ENCODE measurements at regions not wholly inside any gene's neighbourhood (a gene's known extent, or its start where the extent isn't known, plus 50 kb on each side); places are given as distances from the start of the nearest gene placed in this dataset.

GRCh38 chr14:40113671-40114070, 681.4 kb upstream of the FBXO33 start:
- Histone ChIP-seq H3K9ac (ENCODE audit: insufficient read length, low read depth) (no peak overlapping the region), H3K27me3 (ENCODE audit: insufficient read depth, insufficient read length) (no peaks in the 10 kb centered on the region), H3K4me1 (ENCODE audit: insufficient read depth, insufficient read length) (no peaks in the 10 kb centered on the region), H3K4me3 (ENCODE audit: insufficient read length, low read depth) (no peak overlapping the region), H3K9me3 (ENCODE audit: insufficient read depth, low read length) (no peaks in the 10 kb centered on the region), H3K36me3 (ENCODE audit: insufficient read depth, insufficient read length, low read length) (no peaks in the 10 kb centered on the region)
- DNase-seq (ENCODE audit: low read depth, low spot score) = no peak
- TF ChIP-seq ZNF274 (IDR thresholded peaks at IDR 0.05; ENCODE audit: low read depth, low read length) (no peak), SUZ12 (IDR thresholded peaks at IDR 0.05; ENCODE audit: extremely low read depth, insufficient read depth, insufficient read length) (no peak), YY1 (IDR thresholded peaks at IDR 0.05; ENCODE audit: insufficient read depth, insufficient read length) (no peak)

- Histone ChIP-seq H3K4me3 (ENCODE audit: insufficient read length, low read depth) (no peak overlapping the region), H3K9ac (ENCODE audit: insufficient read length, low read depth) (no peak overlapping the region), H3K9me3 (ENCODE audit: insufficient read depth, low read length) (no peaks in the 10 kb centered on the region), H3K36me3 (ENCODE audit: insufficient read depth, insufficient read length, low read length) (no peaks in the 10 kb centered on the region), H3K27me3 (ENCODE audit: insufficient read depth, insufficient read length) (no peaks in the 10 kb centered on the region), H3K4me1 (ENCODE audit: insufficient read depth, insufficient read length) (no peaks in the 10 kb centered on the region)
- no peak for DNase-seq (ENCODE audit: low read depth, low spot score)
- no peak for TF ChIP-seq YY1 (IDR thresholded peaks at IDR 0.05; ENCODE audit: insufficient read depth, insufficient read length)
Observed at GRCh38 chr14:40100544-40101196, 668.4 kb upstream of the FBXO33 start.

DNA sequence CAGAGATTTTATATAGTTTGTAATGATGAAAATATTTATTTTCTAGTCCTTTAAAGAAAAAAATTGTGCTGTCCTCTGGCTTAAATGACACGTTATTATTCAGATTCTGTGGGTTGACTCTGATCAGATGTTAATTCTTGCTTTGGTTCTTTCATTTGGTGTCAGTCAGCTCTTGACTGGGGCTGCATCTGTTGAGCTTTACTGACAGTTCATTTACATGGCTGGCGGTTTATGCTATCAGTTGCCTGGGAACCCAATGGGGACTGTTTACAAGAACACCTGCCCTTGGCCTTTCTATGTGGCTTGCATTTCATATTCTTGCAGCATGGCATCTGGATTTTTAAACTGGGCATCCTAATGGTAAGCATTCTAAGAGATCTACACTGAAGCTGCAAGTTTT, 667.1 kb upstream of the FBXO33 start:
- Histone ChIP-seq H3K4me3 (ENCODE audit: insufficient read length, low read depth) (no peak overlapping the region), H3K27me3 (ENCODE audit: insufficient read depth, insufficient read length) (no peaks in the 10 kb centered on the region), H3K4me1 (ENCODE audit: insufficient read depth, insufficient read length) (no peaks in the 10 kb centered on the region), H3K9ac (ENCODE audit: insufficient read length, low read depth) (no peak overlapping the region), H3K36me3 (ENCODE audit: insufficient read depth, insufficient read length, low read length) (no peaks in the 10 kb centered on the region), H3K9me3 (ENCODE audit: insufficient read depth, low read length) (no peaks in the 10 kb centered on the region)
- no peak for DNase-seq (ENCODE audit: low read depth, low spot score)
- no peak for TF ChIP-seq SUZ12 (IDR thresholded peaks at IDR 0.05; ENCODE audit: extremely low read depth, insufficient read depth, insufficient read length)
- no peak for TF ChIP-seq ZNF274 (IDR thresholded peaks at IDR 0.05; ENCODE audit: low read depth, low read length)
- no peak for TF ChIP-seq YY1 (IDR thresholded peaks at IDR 0.05; ENCODE audit: insufficient read depth, insufficient read length)

GRCh38 chr14:40098468-40098867, 666.2 kb upstream of the FBXO33 start:
- H3K27me3 ChIP-seq (ENCODE audit: insufficient read depth, insufficient read length) = no peaks in the 10 kb centered on the region
- H3K9me3 ChIP-seq (ENCODE audit: insufficient read depth, low read length) = no peaks in the 10 kb centered on the region
- TF ChIP-seq ZNF274 (IDR thresholded peaks at IDR 0.05; ENCODE audit: low read depth, low read length) (no peak), YY1 (IDR thresholded peaks at IDR 0.05; ENCODE audit: insufficient read depth, insufficient read length) (no peak)
- no peak overlapping the region for H3K9ac ChIP-seq (ENCODE audit: insufficient read length, low read depth)
- no peak for DNase-seq (ENCODE audit: low read depth, low spot score)
- H3K36me3 ChIP-seq (ENCODE audit: insufficient read depth, insufficient read length, low read length) = no peaks in the 10 kb centered on the region
- no peak overlapping the region for H3K4me3 ChIP-seq (ENCODE audit: insufficient read length, low read depth)
- no peaks in the 10 kb centered on the region for H3K4me1 ChIP-seq (ENCODE audit: insufficient read depth, insufficient read length)

GRCh38 chr14:40096968-40097367, 664.7 kb upstream of the FBXO33 start:
- Histone ChIP-seq H3K36me3 (ENCODE audit: insufficient read depth, insufficient read length, low read length) (no peaks in the 10 kb centered on the region), H3K9me3 (ENCODE audit: insufficient read depth, low read length) (no peaks in the 10 kb centered on the region), H3K4me3 (ENCODE audit: insufficient read length, low read depth) (no peak overlapping the region), H3K27me3 (ENCODE audit: insufficient read depth, insufficient read length) (no peaks in the 10 kb centered on the region), H3K9ac (ENCODE audit: insufficient read length, low read depth) (no peak overlapping the region), H3K4me1 (ENCODE audit: insufficient read depth, insufficient read length) (no peaks in the 10 kb centered on the region)
- no peak for TF ChIP-seq ZNF274 (IDR thresholded peaks at IDR 0.05; ENCODE audit: low read depth, low read length)
- no peak for TF ChIP-seq SUZ12 (IDR thresholded peaks at IDR 0.05; ENCODE audit: extremely low read depth, insufficient read depth, insufficient read length)
- TF ChIP-seq YY1 (IDR thresholded peaks at IDR 0.05; ENCODE audit: insufficient read depth, insufficient read length) = no peak
- no peak for DNase-seq (ENCODE audit: low read depth, low spot score)

DNA sequence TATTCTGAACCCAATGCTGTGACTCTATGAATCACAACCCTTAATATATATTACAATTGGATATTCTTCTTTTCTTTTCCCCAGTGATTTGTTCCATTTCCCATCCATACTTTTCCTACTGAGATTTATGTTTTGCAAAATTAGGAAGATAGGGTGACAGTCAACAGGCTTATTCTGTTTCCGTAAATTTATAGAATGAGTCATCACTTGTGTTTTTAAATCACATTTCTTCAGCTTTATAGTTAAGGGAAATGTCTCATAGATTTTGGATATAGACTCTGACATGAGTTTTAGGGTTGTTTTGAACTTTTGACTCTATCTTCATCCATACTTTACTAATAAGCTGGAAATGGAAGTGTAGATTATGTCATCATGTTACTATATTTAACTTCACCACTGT, 661.6 kb upstream of the FBXO33 start:
- no peaks in the 10 kb centered on the region for H3K4me1 ChIP-seq (ENCODE audit: insufficient read depth, insufficient read length)
- no peak for DNase-seq (ENCODE audit: low read depth, low spot score)
- TF ChIP-seq ZNF274 (IDR thresholded peaks at IDR 0.05; ENCODE audit: low read depth, low read length) = no peak
- no peak for TF ChIP-seq SUZ12 (IDR thresholded peaks at IDR 0.05; ENCODE audit: extremely low read depth, insufficient read depth, insufficient read length)
- no peak for TF ChIP-seq YY1 (IDR thresholded peaks at IDR 0.05; ENCODE audit: insufficient read depth, insufficient read length)
- no peaks in the 10 kb centered on the region for H3K9me3 ChIP-seq (ENCODE audit: insufficient read depth, low read length)
- no peaks in the 10 kb centered on the region for H3K36me3 ChIP-seq (ENCODE audit: insufficient read depth, insufficient read length, low read length)
- no peak overlapping the region for H3K9ac ChIP-seq (ENCODE audit: insufficient read length, low read depth)
- H3K27me3 ChIP-seq (ENCODE audit: insufficient read depth, insufficient read length) = no peaks in the 10 kb centered on the region
- H3K4me3 ChIP-seq (ENCODE audit: insufficient read length, low read depth) = no peak overlapping the region

DNA sequence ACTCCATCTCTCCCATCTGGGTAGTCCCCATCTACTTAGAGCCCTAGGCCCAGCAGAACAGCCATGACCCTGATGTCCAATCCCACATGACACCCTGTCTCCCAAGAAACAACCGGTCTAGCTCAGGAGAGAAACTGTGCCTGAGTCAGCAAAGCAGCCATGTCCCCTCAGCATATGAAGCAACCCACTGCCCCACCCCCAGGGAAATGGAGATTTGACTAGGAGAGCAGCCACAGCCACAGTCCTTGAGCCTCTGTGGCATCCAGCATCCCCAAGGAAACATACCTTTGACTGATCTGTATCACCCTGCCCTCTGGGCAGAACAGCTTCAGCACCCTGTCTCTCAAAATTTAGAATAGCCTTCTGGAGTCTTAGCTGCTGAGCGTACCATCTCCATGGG, 641.9 kb upstream of the FBXO33 start:
- Histone ChIP-seq H3K27me3 (ENCODE audit: insufficient read depth, insufficient read length) (no peaks in the 10 kb centered on the region), H3K9ac (ENCODE audit: insufficient read length, low read depth) (no peak overlapping the region), H3K36me3 (ENCODE audit: insufficient read depth, insufficient read length, low read length) (no peaks in the 10 kb centered on the region), H3K9me3 (ENCODE audit: insufficient read depth, low read length) (no peaks in the 10 kb centered on the region), H3K4me1 (ENCODE audit: insufficient read depth, insufficient read length) (no peaks in the 10 kb centered on the region), H3K4me3 (ENCODE audit: insufficient read length, low read depth) (no peak overlapping the region)
- no peak for DNase-seq (ENCODE audit: low read depth, low spot score)
- TF ChIP-seq ZNF274 (IDR thresholded peaks at IDR 0.05; ENCODE audit: low read depth, low read length) = no peak

DNA sequence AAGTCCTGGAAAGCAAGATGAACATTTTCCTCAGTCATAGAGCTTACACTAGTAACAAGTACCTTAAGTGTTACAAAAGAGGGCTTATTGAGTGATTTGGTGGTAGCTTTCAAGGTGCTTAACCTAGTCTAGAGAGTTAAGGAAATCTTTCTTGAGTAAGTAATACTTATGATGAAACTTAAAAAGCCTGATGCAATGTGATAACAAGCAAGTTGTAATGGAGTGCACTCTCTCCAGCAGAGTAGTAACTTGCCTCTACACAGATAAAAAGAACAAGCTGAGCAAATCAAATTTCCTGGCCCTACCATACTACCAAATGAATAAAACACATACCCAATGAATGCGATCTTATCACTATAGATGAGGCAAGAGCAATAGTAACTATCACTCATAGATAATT, 639.9 kb upstream of the FBXO33 start:
- Histone ChIP-seq H3K9me3 (ENCODE audit: insufficient read depth, low read length) (no peaks in the 10 kb centered on the region), H3K36me3 (ENCODE audit: insufficient read depth, insufficient read length, low read length) (no peaks in the 10 kb centered on the region), H3K9ac (ENCODE audit: insufficient read length, low read depth) (no peak overlapping the region), H3K27me3 (ENCODE audit: insufficient read depth, insufficient read length) (no peaks in the 10 kb centered on the region), H3K4me3 (ENCODE audit: insufficient read length, low read depth) (no peak overlapping the region), H3K4me1 (ENCODE audit: insufficient read depth, insufficient read length) (no peaks in the 10 kb centered on the region)
- no peak for DNase-seq (ENCODE audit: low read depth, low spot score)
- no peak for TF ChIP-seq YY1 (IDR thresholded peaks at IDR 0.05; ENCODE audit: insufficient read depth, insufficient read length)
- no peak for TF ChIP-seq ZNF274 (IDR thresholded peaks at IDR 0.05; ENCODE audit: low read depth, low read length)
- TF ChIP-seq SUZ12 (IDR thresholded peaks at IDR 0.05; ENCODE audit: extremely low read depth, insufficient read depth, insufficient read length) = no peak
